ENCODE measurements at regions not wholly inside any gene's neighbourhood (a gene's known extent, or its start where the extent isn't known, plus 50 kb on each side); places are given as distances from the start of the nearest gene placed in this dataset.

DNA sequence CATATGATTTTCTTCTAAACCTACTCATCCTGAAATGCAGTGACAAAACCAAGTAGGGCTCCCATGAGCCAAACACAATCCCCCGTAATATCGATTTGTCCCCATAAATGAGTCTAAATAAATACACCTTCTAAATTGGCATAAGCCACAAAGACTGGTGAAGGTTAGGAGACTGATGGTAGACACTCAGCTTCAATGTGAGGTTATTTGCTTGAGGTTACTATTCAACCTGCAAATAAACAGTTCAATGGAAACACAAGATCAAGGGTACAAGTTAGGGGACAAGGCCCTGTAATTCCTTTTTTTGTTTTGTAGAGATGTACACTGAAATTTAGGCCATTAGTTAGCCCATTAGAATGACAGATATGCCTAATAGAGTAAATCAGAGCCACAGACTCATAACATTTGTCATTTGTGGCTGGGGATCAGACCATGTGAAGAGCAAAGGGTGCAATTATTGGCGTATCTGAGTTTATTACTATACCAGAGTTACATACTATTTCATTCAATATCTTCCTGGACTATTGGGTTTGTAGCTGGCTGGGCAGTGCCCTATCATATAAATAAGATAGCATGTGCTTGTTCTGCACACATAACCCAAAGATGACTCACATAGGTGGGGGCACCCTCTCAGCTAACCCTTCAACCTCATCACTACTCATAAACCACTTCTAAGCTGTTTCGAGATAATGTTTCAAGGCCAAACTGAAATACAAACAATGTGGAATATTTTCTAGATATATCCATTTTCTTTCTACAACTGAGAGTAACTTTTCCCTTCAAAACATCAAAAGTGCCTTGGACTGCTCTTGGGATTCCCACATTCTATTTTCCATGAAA is 695.3 kb downstream of the KCNA4 start:
- Histone ChIP-seq H3K27me3 (ENCODE audit: insufficient read depth, low read length, poor library complexity) (no peaks in the 10 kb centered on the region), H3K9ac (ENCODE audit: low read depth, low read length) (no peak overlapping the region), H3K27ac (ENCODE audit: low read length) (no peak overlapping the region), H3K4me2 (ENCODE audit: insufficient read depth, low read length) (no peak overlapping the region), H3K79me2 (ENCODE audit: insufficient read depth, low read length) (no peaks in the 10 kb centered on the region), H2AFZ (ENCODE audit: low read depth, low read length) (no peak overlapping the region), H3K4me1 (ENCODE audit: insufficient read depth, low read length) (no peaks in the 10 kb centered on the region), H4K20me1 (ENCODE audit: insufficient read depth, low read length) (no peaks in the 10 kb centered on the region), H3K4me3 (ENCODE audit: low read depth in 1 of 2, low read length in 2 of 2) (no peak overlapping the region), H3K9me3 (ENCODE audit: insufficient read depth, low read length, severe bottlenecking) (no peaks in the 10 kb centered on the region), H3K36me3 (ENCODE audit: insufficient read depth, low read length) (no peaks in the 10 kb centered on the region)
- no peak for TF ChIP-seq EZH2 (IDR thresholded peaks at IDR 0.05; ENCODE audit: borderline replicate concordance, low read depth, low read length, severe bottlenecking)
- TF ChIP-seq, protein P1, sequence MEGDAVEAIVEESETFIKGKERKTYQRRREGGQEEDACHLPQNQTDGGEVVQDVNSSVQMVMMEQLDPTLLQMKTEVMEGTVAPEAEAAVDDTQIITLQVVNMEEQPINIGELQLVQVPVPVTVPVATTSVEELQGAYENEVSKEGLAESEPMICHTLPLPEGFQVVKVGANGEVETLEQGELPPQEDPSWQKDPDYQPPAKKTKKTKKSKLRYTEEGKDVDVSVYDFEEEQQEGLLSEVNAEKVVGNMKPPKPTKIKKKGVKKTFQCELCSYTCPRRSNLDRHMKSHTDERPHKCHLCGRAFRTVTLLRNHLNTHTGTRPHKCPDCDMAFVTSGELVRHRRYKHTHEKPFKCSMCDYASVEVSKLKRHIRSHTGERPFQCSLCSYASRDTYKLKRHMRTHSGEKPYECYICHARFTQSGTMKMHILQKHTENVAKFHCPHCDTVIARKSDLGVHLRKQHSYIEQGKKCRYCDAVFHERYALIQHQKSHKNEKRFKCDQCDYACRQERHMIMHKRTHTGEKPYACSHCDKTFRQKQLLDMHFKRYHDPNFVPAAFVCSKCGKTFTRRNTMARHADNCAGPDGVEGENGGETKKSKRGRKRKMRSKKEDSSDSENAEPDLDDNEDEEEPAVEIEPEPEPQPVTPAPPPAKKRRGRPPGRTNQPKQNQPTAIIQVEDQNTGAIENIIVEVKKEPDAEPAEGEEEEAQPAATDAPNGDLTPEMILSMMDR (IDR thresholded peaks at IDR 0.05; ENCODE audit: borderline replicate concordance, extremely low read depth, low read length, poor library complexity, severe bottlenecking) = no peak
- DNase-seq (no peak), ATAC-seq (ENCODE audit: insufficient read depth, low read depth) (no peak)

DNA sequence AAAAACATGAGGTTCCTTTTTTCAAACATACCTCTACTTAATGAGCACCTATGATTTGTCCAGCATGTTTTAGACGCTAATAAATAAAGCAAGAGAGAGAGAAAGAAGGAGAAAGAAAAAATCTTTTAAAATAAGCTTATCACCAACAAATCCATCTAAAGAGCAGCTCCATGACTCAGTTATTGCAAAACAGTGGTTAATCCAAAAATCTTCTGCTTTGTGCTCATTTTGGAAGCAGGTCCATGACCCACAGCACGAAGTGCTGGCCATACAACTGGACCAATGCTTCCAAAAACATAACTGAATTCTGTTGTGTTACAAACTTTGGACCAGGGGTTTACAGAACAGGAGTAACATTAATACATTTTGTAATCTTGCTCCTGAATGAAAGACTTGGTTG is 696.6 kb downstream of the KCNA4 start:
- H3K36me3 ChIP-seq (ENCODE audit: insufficient read depth, low read length) = no peaks in the 10 kb centered on the region
- ATAC-seq (ENCODE audit: insufficient read depth, low read depth) (no peak), DNase-seq (no peak)
- no peaks in the 10 kb centered on the region for H3K27me3 ChIP-seq (ENCODE audit: insufficient read depth, low read length, poor library complexity)
- no peaks in the 10 kb centered on the region for H3K9me3 ChIP-seq (ENCODE audit: insufficient read depth, low read length, severe bottlenecking)
- H2AFZ ChIP-seq (ENCODE audit: low read depth, low read length) = no peak overlapping the region
- no peak overlapping the region for H3K9ac ChIP-seq (ENCODE audit: low read depth, low read length)
- H3K4me3 ChIP-seq (ENCODE audit: low read depth in 1 of 2, low read length in 2 of 2) = no peak overlapping the region
- H4K20me1 ChIP-seq (ENCODE audit: insufficient read depth, low read length) = no peaks in the 10 kb centered on the region
- no peaks in the 10 kb centered on the region for H3K4me1 ChIP-seq (ENCODE audit: insufficient read depth, low read length)
- no peak overlapping the region for H3K27ac ChIP-seq (ENCODE audit: low read length)
- H3K79me2 ChIP-seq (ENCODE audit: insufficient read depth, low read length) = no peaks in the 10 kb centered on the region
- H3K4me2 ChIP-seq (ENCODE audit: insufficient read depth, low read length) = no peak overlapping the region
- no peak for TF ChIP-seq EZH2 (IDR thresholded peaks at IDR 0.05; ENCODE audit: borderline replicate concordance, low read depth, low read length, severe bottlenecking)
- TF ChIP-seq, protein P1 (IDR thresholded peaks at IDR 0.05; ENCODE audit: borderline replicate concordance, extremely low read depth, low read length, poor library complexity, severe bottlenecking) = no peak

DNA sequence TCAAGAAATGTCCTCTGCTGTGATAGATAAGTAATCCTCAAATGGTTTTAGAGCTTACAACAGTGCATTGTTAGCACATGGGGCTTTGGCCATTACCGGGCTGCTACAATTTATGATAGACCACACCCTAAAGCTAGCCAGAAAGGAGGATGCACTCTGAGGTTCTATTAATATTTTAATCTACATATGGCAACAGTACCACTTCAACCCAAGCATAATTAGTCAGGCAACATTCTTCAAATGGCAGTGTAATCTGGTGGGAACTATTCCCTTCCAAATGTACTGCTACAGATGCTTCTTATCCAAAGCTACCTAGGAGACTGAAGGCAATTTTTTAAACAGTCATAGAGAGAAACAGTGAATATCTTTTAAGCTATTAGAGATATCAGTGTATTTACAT is 697.6 kb downstream of the KCNA4 start:
- TF ChIP-seq, protein P1 (IDR thresholded peaks at IDR 0.05; ENCODE audit: borderline replicate concordance, extremely low read depth, low read length, poor library complexity, severe bottlenecking) = no peak
- no peak for TF ChIP-seq EZH2 (IDR thresholded peaks at IDR 0.05; ENCODE audit: borderline replicate concordance, low read depth, low read length, severe bottlenecking)
- DNase-seq = no peak
- Histone ChIP-seq H3K9me3 (ENCODE audit: insufficient read depth, low read length, severe bottlenecking) (no peaks in the 10 kb centered on the region), H2AFZ (ENCODE audit: low read depth, low read length) (no peak overlapping the region), H3K36me3 (ENCODE audit: insufficient read depth, low read length) (no peaks in the 10 kb centered on the region), H3K4me2 (ENCODE audit: insufficient read depth, low read length) (no peak overlapping the region), H4K20me1 (ENCODE audit: insufficient read depth, low read length) (no peaks in the 10 kb centered on the region), H3K27ac (ENCODE audit: low read length) (no peak overlapping the region), H3K4me3 (ENCODE audit: low read depth in 1 of 2, low read length in 2 of 2) (no peak overlapping the region), H3K27me3 (ENCODE audit: insufficient read depth, low read length, poor library complexity) (no peaks in the 10 kb centered on the region), H3K79me2 (ENCODE audit: insufficient read depth, low read length) (no peaks in the 10 kb centered on the region), H3K9ac (ENCODE audit: low read depth, low read length) (no peak overlapping the region), H3K4me1 (ENCODE audit: insufficient read depth, low read length) (no peaks in the 10 kb centered on the region)
- ATAC-seq (ENCODE audit: insufficient read depth, low read depth) = no peak

All from DND-41 (cell line).